Uterus (tissue), 2 donors: ENCODE measurements at regions not wholly inside any gene's neighbourhood (a gene's known extent, or its start where the extent isn't known, plus 50 kb on each side); places are given as distances from the start of the nearest gene placed in this dataset.

Experiments used
- POLR2A ChIP-seq, 2 donors: fragments of 450-650 bp; IDR thresholded peaks; one replicate each; pipeline ENCODE4 v1.6.1; 2016; ENCODE audit warnings: antibody characterized with exemption in 2 of 2, mild to moderate bottlenecking in 1 of 2, moderate library complexity in 1 of 2
- TF ChIP-seq, protein P1 (sequence below), 4 experiments: fragments of 200-600 bp in 2 of 4; fragments of 450-650 bp in 2 of 4; sonication (generic) in 2 of 4; IDR thresholded peaks; one replicate each; pipeline ENCODE4 v1.5.1; 2016 to 2019; ENCODE audit warnings: antibody characterized with exemption in 4 of 4, mild to moderate bottlenecking in 2 of 4, moderate library complexity in 1 of 4

DNA sequence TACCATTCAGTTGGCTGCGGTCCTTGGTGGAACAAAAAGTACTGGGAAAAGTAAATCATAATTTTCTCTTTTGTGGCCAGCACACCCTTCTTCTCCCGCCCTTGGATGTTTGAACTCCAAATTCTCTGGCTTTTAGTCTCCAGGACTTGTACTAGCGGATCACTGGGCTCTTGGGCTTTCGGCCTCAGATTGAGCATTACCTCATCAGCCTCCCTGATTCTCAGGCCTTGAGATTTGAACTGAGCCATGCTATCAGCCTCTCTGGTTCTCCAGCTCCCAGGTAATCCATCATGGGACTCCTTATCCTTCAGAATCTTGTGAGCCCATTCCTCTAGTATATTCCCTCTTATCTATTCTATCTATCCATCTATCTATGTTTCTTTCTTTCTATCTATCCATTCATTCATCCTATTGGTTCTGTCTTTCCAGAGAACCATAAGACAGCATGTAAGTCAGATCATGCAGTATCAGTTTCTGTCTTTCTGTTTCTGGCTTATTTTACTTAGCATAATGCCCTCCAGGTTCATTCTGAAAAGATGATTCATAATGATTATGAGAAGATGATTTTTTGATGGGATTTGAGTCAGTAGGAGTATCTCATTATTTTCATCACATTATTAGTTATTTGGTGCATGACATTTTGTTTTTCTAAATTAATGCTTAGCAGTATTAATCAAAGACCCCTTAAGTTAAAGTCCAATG, 814.9 kb downstream of the LRFN5 start:
- TF ChIP-seq, protein P1, sequence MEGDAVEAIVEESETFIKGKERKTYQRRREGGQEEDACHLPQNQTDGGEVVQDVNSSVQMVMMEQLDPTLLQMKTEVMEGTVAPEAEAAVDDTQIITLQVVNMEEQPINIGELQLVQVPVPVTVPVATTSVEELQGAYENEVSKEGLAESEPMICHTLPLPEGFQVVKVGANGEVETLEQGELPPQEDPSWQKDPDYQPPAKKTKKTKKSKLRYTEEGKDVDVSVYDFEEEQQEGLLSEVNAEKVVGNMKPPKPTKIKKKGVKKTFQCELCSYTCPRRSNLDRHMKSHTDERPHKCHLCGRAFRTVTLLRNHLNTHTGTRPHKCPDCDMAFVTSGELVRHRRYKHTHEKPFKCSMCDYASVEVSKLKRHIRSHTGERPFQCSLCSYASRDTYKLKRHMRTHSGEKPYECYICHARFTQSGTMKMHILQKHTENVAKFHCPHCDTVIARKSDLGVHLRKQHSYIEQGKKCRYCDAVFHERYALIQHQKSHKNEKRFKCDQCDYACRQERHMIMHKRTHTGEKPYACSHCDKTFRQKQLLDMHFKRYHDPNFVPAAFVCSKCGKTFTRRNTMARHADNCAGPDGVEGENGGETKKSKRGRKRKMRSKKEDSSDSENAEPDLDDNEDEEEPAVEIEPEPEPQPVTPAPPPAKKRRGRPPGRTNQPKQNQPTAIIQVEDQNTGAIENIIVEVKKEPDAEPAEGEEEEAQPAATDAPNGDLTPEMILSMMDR (IDR thresholded peaks at IDR 0.05), result no peak
- TF ChIP-seq POLR2A (IDR thresholded peaks at IDR 0.05), result no peak
